Central memory CD4-positive, alpha-beta T cell (primary cell): ENCODE measurements at regions not wholly inside any gene's neighbourhood (a gene's known extent, or its start where the extent isn't known, plus 50 kb on each side); places are given as distances from the start of the nearest gene placed in this dataset.

Source experiments
- DNase-seq: peaks from one replicate; pipeline ENCODE4 v3.0.0; 2022

GRCh38 chr16:86166414-86166813, 267.5 kb downstream of the IRF8 start:
- no peak for DNase-seq

- DNase-seq, result no peak
Observed at GRCh38 chr16:86167061-86167460, 268.1 kb downstream of the IRF8 start.

GRCh38 chr16:86170720-86171119, 271.8 kb downstream of the IRF8 start:
- DNase-seq, result no peak

GRCh38 chr16:86171329-86171728, 272.4 kb downstream of the IRF8 start:
- DNase-seq, result no peak

GRCh38 chr16:86175816-86176215, 276.9 kb downstream of the IRF8 start:
- no peak for DNase-seq

GRCh38 chr16:86176462-86176861, 277.5 kb downstream of the IRF8 start:
- no peak for DNase-seq

GRCh38 chr16:86180244-86180643, 281.3 kb downstream of the IRF8 start:
- DNase-seq, result no peak

- no peak for DNase-seq
Observed at GRCh38 chr16:86180780-86181179, 281.8 kb downstream of the IRF8 start.

- no peak for DNase-seq
Observed at GRCh38 chr16:86181526-86181925, 282.6 kb downstream of the IRF8 start.

- DNase-seq, result no peak
Observed at GRCh38 chr16:86184185-86184584, 285.2 kb downstream of the IRF8 start.

GRCh38 chr16:86185089-86185488, 286.1 kb downstream of the IRF8 start:
- DNase-seq, result no peak

GRCh38 chr16:86186313-86186712, 287.4 kb downstream of the IRF8 start:
- no peak for DNase-seq

- no peak for DNase-seq
Observed at GRCh38 chr16:86189934-86190333, 291.0 kb downstream of the IRF8 start.

GRCh38 chr16:86191663-86192062, 292.7 kb downstream of the IRF8 start:
- no peak for DNase-seq

- DNase-seq, result no peak
Observed at GRCh38 chr16:86193528-86194193, 294.7 kb downstream of the IRF8 start.

- no peak for DNase-seq
Observed at GRCh38 chr16:86195863-86196630, 297.1 kb downstream of the IRF8 start.

GRCh38 chr16:86196687-86197391, 297.9 kb downstream of the IRF8 start:
- no peak for DNase-seq

GRCh38 chr16:86198206-86199118, 299.5 kb downstream of the IRF8 start:
- DNase-seq, result no peak

GRCh38 chr16:86199182-86199581, 300.2 kb downstream of the IRF8 start:
- no peak for DNase-seq

- DNase-seq, result no peak
Observed at GRCh38 chr16:86199871-86200695, 301.1 kb downstream of the IRF8 start.

- DNase-seq, result no peak
Observed at GRCh38 chr16:86200722-86201121, 301.8 kb downstream of the IRF8 start.

- no peak for DNase-seq
Observed at GRCh38 chr16:86201746-86202145, 302.8 kb downstream of the IRF8 start.
